GM23338 (cell line): ENCODE measurements at regions not wholly inside any gene's neighbourhood (a gene's known extent, or its start where the extent isn't known, plus 50 kb on each side); places are given as distances from the start of the nearest gene placed in this dataset.

Experiments
- ATAC-seq: fragments of 200-7000 bp; cut with Tn5 transposase; 3 replicates; pipeline ENCODE4 v1.9.1; 2020
- DNase-seq: peaks from one replicate; pipeline ENCODE4 v3.0.0-alpha.2; 2015; ENCODE audit warnings: low spot score
- H2AFZ ChIP-seq: fragments of 200-600 bp; sonication (generic); 2 replicates; pipeline ENCODE4 v1.8.0; 2016; ENCODE audit warnings: antibody characterized with exemption, mild to moderate bottlenecking, moderate library complexity
- H3F3A ChIP-seq: fragments of 200-600 bp; sonication (generic); replicated peaks from 2 replicates; pipeline ENCODE4 v1.8.0; 2017; ENCODE audit warnings: antibody characterized with exemption, mixed run types, low read depth
- H3K27ac ChIP-seq: fragments of 200-600 bp; sonication (generic); 2 replicates; pipeline ENCODE4 v1.6.1; 2016; ENCODE audit warnings: low read depth
- H3K27me3 ChIP-seq: fragments of 200-600 bp; sonication (generic); 2 replicates; pipeline ENCODE4 v1.8.0; 2016; ENCODE audit warnings: mild to moderate bottlenecking, mixed run types, moderate library complexity; ENCODE audit not compliant: insufficient read depth
- H3K36me3 ChIP-seq: fragments of 200-600 bp; sonication (generic); 2 replicates; pipeline ENCODE4 v1.8.0; 2016; ENCODE audit warnings: mild to moderate bottlenecking; ENCODE audit not compliant: insufficient read depth
- H3K4me1 ChIP-seq: fragments of 200-600 bp; sonication (generic); 2 replicates; pipeline ENCODE4 v1.8.0; 2016; ENCODE audit warnings: mild to moderate bottlenecking, moderate library complexity; ENCODE audit not compliant: insufficient read depth
- H3K4me2 ChIP-seq: fragments of 200-600 bp; sonication (generic); 2 replicates; pipeline ENCODE4 v1.7.1; 2017; ENCODE audit warnings: mixed run types
- H3K4me3 ChIP-seq: fragments of 200-600 bp; sonication (generic); 2 replicates; pipeline ENCODE4 v1.6.1; 2016; ENCODE audit warnings: mixed run types
- H3K79me2 ChIP-seq: fragments of 200-600 bp; sonication (generic); replicated peaks from 2 replicates; pipeline ENCODE4 v1.8.0; 2017; ENCODE audit warnings: mild to moderate bottlenecking; ENCODE audit not compliant: insufficient read depth
- H3K9me2 ChIP-seq: fragments of 200-600 bp; sonication (generic); 2 replicates; pipeline ENCODE4 v1.8.0; 2017; ENCODE audit not compliant: insufficient read depth
- H4K20me1 ChIP-seq: fragments of 200-600 bp; sonication (generic); replicated peaks from 2 replicates; pipeline ENCODE4 v1.8.0; 2017; ENCODE audit warnings: mild to moderate bottlenecking; ENCODE audit not compliant: insufficient read depth
- H3K27ac Mint-ChIP-seq: 2 replicates; pipeline ENCODE4 v1.8.0; 2020; ENCODE audit warnings: inconsistent platforms, mild to moderate bottlenecking, moderate library complexity, mixed read lengths
- H3K27me3 Mint-ChIP-seq: 3 replicates; pipeline ENCODE4 v1.8.0; 2022; ENCODE audit warnings: low read depth, mild to moderate bottlenecking, moderate library complexity, mixed read lengths, inconsistent platforms; ENCODE audit not compliant: insufficient read depth, poor library complexity
- H3K36me3 Mint-ChIP-seq: 3 replicates; pipeline ENCODE4 v1.8.0; 2021; ENCODE audit warnings: low read depth, mild to moderate bottlenecking, inconsistent platforms, moderate library complexity, mixed read lengths
- H3K4me1 Mint-ChIP-seq: 3 replicates; pipeline ENCODE4 v1.8.0; 2020; ENCODE audit warnings: mild to moderate bottlenecking, inconsistent platforms, mixed read lengths
- H3K4me3 Mint-ChIP-seq: 3 replicates; pipeline ENCODE4 v1.8.0; 2021; ENCODE audit warnings: moderate library complexity, mild to moderate bottlenecking, inconsistent platforms, mixed read lengths
- H3K9me3 Mint-ChIP-seq: 3 replicates; pipeline ENCODE4 v1.8.0; 2020; ENCODE audit warnings: moderate library complexity, mild to moderate bottlenecking, inconsistent platforms, mixed read lengths
- CREB1 ChIP-seq: fragments of 250-450 bp; sonication (Bioruptor Pico); IDR thresholded peaks from 2 replicates; pipeline ENCODE4 v1.5.0; 2020; ENCODE audit warnings: low read depth, mild to moderate bottlenecking, moderate library complexity
- CTCF ChIP-seq, 2 experiments: fragments of 200-600 bp in 1 of 2; sonication (generic) in 1 of 2; conservative IDR thresholded peaks; 2 replicates each; pipeline versions ENCODE4 v1.5.1 to v1.6.1; 2016 to 2017; ENCODE audit warnings: antibody characterized with exemption in 2 of 2, low read depth in 2 of 2, mild to moderate bottlenecking in 2 of 2, moderate library complexity in 1 of 2
- ETS1 ChIP-seq: IDR thresholded peaks from 2 replicates; pipeline ENCODE4 v1.6.1; 2016; ENCODE audit warnings: antibody characterized with exemption
- EZH2 ChIP-seq: fragments of 200-600 bp; sonication (generic); IDR thresholded peaks from one replicate; pipeline ENCODE4 v1.8.0; 2017; ENCODE audit warnings: antibody characterized with exemption, mild to moderate bottlenecking, low read depth; ENCODE audit not compliant: unreplicated experiment
- EZH2phosphoT487 ChIP-seq: fragments of 200-600 bp; sonication (generic); IDR thresholded peaks from one replicate; pipeline ENCODE4 v1.8.1; 2018; ENCODE audit warnings: antibody characterized with exemption; ENCODE audit not compliant: unreplicated experiment
- JUNB ChIP-seq: IDR thresholded peaks from one replicate; pipeline ENCODE4 v1.6.1; 2016; ENCODE audit warnings: antibody characterized with exemption; ENCODE audit not compliant: unreplicated experiment
- NANOG ChIP-seq: IDR thresholded peaks from 2 replicates; pipeline ENCODE4 v1.6.1; 2016; ENCODE audit warnings: antibody characterized with exemption, borderline replicate concordance
- POLR2AphosphoS5 ChIP-seq: IDR thresholded peaks from 2 replicates; pipeline ENCODE4 v1.6.1; 2016; ENCODE audit warnings: antibody characterized with exemption, low read depth
- STAT1 ChIP-seq: IDR thresholded peaks from one replicate; pipeline ENCODE4 v1.6.1; 2016; ENCODE audit warnings: antibody characterized with exemption; ENCODE audit not compliant: unreplicated experiment
- ZNF114 ChIP-seq: fragments of 250-450 bp; sonication (Bioruptor Pico); IDR thresholded peaks from 2 replicates; pipeline ENCODE4 v1.5.0; 2020; ENCODE audit warnings: mild to moderate bottlenecking, moderate library complexity
- ZNF331 ChIP-seq: fragments of 250-450 bp; sonication (Bioruptor Pico); IDR thresholded peaks from 2 replicates; pipeline ENCODE4 v1.5.0; 2020; ENCODE audit warnings: low read depth, mild to moderate bottlenecking, moderate library complexity
- ZNF462 ChIP-seq: fragments of 250-450 bp; sonication (Bioruptor Pico); IDR thresholded peaks from 2 replicates; pipeline ENCODE4 v1.5.0; 2020; ENCODE audit warnings: mild to moderate bottlenecking, moderate library complexity
- TF ChIP-seq, protein P1 (sequence below): IDR thresholded peaks from one replicate; pipeline ENCODE4 v1.6.1; 2018; ENCODE audit warnings: antibody characterized with exemption; ENCODE audit not compliant: unreplicated experiment

DNA sequence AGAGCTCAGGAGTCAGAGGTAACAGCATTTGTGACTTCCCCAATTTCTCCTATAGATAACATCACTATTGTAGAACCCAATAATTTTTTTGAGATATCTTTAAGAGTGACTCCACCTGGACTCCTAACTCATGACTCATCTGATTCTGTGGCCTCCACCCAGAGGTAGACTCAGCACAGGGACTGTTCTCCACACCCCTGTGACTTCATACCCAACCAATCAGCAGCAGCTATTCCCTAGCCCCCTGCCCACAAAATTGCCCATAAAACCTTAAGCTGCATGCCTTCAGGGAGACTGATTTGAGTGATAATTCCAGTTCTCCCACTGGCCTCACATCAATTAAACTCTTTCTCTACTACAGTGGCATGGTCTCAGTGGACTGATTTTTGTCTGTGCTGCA is 475.4 kb upstream of the FAT3 start (continued):
- TF ChIP-seq EZH2 (no peak), EZH2phosphoT487 (no peak), CTCF (conservative IDR thresholded peaks at IDR 0.05; ENCODE audit: low read depth in 2 of 2) (no peak), CREB1 (CRISPR knock-in tag) (no peak), NANOG (no peak), ZNF331 (no peak)

- ATAC-seq (no peak), DNase-seq (peak; percentile 21)
- Mint-ChIP-seq H3K36me3 (no peaks in the 10 kb centered on the region), H3K27ac (peak overlapping the region; percentile 41), H3K27me3 (no peaks in the 10 kb centered on the region), H3K9me3 (no peaks in the 10 kb centered on the region), H3K4me1 (peaks cover 9% of the 10 kb centered on the region), H3K4me3 (no peak overlapping the region)
- H2AFZ ChIP-seq, result no peak overlapping the region; the same call in 1 of the 2 replicates
- no peaks in the 10 kb centered on the region for H3F3A ChIP-seq
- peaks cover 3% of the 10 kb centered on the region; the same call in 1 of the 2 replicates for H3K9me2 ChIP-seq
- no peaks in the 10 kb centered on the region for H3K27me3 ChIP-seq
- no peaks in the 10 kb centered on the region for H4K20me1 ChIP-seq
- H3K4me2 ChIP-seq, result no peak overlapping the region
- H3K4me1 ChIP-seq, result no peaks in the 10 kb centered on the region
- H3K4me3 ChIP-seq, result no peak overlapping the region
- no peak overlapping the region for H3K27ac ChIP-seq
- H3K36me3 ChIP-seq, result no peaks in the 10 kb centered on the region
- no peak for TF ChIP-seq POLR2AphosphoS5
- no peak for TF ChIP-seq ZNF462 (CRISPR knock-in tag)
- no peak for TF ChIP-seq EZH2phosphoT487
- TF ChIP-seq EZH2, result no peak
- TF ChIP-seq, protein P1, sequence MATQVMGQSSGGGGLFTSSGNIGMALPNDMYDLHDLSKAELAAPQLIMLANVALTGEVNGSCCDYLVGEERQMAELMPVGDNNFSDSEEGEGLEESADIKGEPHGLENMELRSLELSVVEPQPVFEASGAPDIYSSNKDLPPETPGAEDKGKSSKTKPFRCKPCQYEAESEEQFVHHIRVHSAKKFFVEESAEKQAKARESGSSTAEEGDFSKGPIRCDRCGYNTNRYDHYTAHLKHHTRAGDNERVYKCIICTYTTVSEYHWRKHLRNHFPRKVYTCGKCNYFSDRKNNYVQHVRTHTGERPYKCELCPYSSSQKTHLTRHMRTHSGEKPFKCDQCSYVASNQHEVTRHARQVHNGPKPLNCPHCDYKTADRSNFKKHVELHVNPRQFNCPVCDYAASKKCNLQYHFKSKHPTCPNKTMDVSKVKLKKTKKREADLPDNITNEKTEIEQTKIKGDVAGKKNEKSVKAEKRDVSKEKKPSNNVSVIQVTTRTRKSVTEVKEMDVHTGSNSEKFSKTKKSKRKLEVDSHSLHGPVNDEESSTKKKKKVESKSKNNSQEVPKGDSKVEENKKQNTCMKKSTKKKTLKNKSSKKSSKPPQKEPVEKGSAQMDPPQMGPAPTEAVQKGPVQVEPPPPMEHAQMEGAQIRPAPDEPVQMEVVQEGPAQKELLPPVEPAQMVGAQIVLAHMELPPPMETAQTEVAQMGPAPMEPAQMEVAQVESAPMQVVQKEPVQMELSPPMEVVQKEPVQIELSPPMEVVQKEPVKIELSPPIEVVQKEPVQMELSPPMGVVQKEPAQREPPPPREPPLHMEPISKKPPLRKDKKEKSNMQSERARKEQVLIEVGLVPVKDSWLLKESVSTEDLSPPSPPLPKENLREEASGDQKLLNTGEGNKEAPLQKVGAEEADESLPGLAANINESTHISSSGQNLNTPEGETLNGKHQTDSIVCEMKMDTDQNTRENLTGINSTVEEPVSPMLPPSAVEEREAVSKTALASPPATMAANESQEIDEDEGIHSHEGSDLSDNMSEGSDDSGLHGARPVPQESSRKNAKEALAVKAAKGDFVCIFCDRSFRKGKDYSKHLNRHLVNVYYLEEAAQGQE, result no peak
- no peak for TF ChIP-seq CREB1 (CRISPR knock-in tag)
- no peak for TF ChIP-seq STAT1
- TF ChIP-seq ZNF331, result no peak
- TF ChIP-seq ZNF114 (CRISPR knock-in tag), result no peak
- TF ChIP-seq ETS1, result no peak
- TF ChIP-seq NANOG, result no peak
- no peak for TF ChIP-seq JUNB
- no peaks in the 10 kb centered on the region for H3K79me2 ChIP-seq
Measured at GRCh38 chr11:91742155-91742554, 482.5 kb upstream of the FAT3 start.
